ENCODE measurements at regions not wholly inside any gene's neighbourhood (a gene's known extent, or its start where the extent isn't known, plus 50 kb on each side); places are given as distances from the start of the nearest gene placed in this dataset.

- no peak for TF ChIP-seq POLR2A (IDR thresholded peaks at IDR 0.05)
- H3K27ac ChIP-seq, result no peak overlapping the region
- H3K9me3 ChIP-seq, result no peaks in the 10 kb centered on the region
- no peaks in the 10 kb centered on the region for H3K27me3 ChIP-seq
- H3K4me3 ChIP-seq, result no peak overlapping the region
- no CpG with 5 or more reads among the region's 16 CpGs for WGBS (ENCODE audit: insufficient coverage, low coverage, low lambda C conversion rate, missing lambda C conversion rate)
- H3K4me1 ChIP-seq, result no peaks in the 10 kb centered on the region
- intact Hi-C loops (cut with DNase I), result no loop called here
- ATAC-seq, result no peak
- no peaks in the 10 kb centered on the region for H3K36me3 ChIP-seq
- no peak for DNase-seq
These were observed 119.7 kb downstream of the PTPRS start for GRCh38 chr19:5220866-5221265.

- ATAC-seq (no peak), DNase-seq (no peak)
- no peaks in the 10 kb centered on the region for H3K4me1 ChIP-seq
- no peak overlapping the region for H3K4me3 ChIP-seq
- H3K27ac ChIP-seq, result no peak overlapping the region
- no peaks in the 10 kb centered on the region for H3K9me3 ChIP-seq
- intact Hi-C loops (cut with DNase I), result no loop called here
- no peak for TF ChIP-seq POLR2A (IDR thresholded peaks at IDR 0.05)
- TF ChIP-seq CTCF (IDR thresholded peaks at IDR 0.05), result no peak
- H3K36me3 ChIP-seq, result no peaks in the 10 kb centered on the region
- no peaks in the 10 kb centered on the region for H3K27me3 ChIP-seq
- 100% methylated on average over 1 of the region's 5 CpGs for WGBS (ENCODE audit: insufficient coverage, low coverage, low lambda C conversion rate, missing lambda C conversion rate)
These were observed 120.3 kb downstream of the PTPRS start for GRCh38 chr19:5220361-5220760.

- no peak for TF ChIP-seq POLR2A (IDR thresholded peaks at IDR 0.05)
- no peak for TF ChIP-seq CTCF (IDR thresholded peaks at IDR 0.05)
- no peaks in the 10 kb centered on the region for H3K27me3 ChIP-seq
- no peak overlapping the region for H3K27ac ChIP-seq
- no peaks in the 10 kb centered on the region for H3K9me3 ChIP-seq
- H3K4me3 ChIP-seq, result no peak overlapping the region
- DNase-seq (no peak), ATAC-seq (no peak)
- 96% methylated on average over 17 of the region's 27 CpGs for WGBS (ENCODE audit: insufficient coverage, low coverage, low lambda C conversion rate, missing lambda C conversion rate)
- H3K4me1 ChIP-seq, result no peaks in the 10 kb centered on the region
- no peaks in the 10 kb centered on the region for H3K36me3 ChIP-seq
- intact Hi-C loops (cut with DNase I), result no loop called here
These were observed 120.9 kb downstream of the PTPRS start for GRCh38 chr19:5219551-5220304.

- TF ChIP-seq CTCF (IDR thresholded peaks at IDR 0.05) (no peak), POLR2A (IDR thresholded peaks at IDR 0.05) (no peak)
- no peaks in the 10 kb centered on the region for H3K4me1 ChIP-seq
- no peaks in the 10 kb centered on the region for H3K9me3 ChIP-seq
- 93% methylated on average over 3 of the region's 8 CpGs for WGBS (ENCODE audit: insufficient coverage, low coverage, low lambda C conversion rate, missing lambda C conversion rate)
- no peak overlapping the region for H3K27ac ChIP-seq
- ATAC-seq, result no peak
- intact Hi-C loops (cut with DNase I), result no loop called here
- DNase-seq, result no peak
- no peaks in the 10 kb centered on the region for H3K36me3 ChIP-seq
- H3K4me3 ChIP-seq, result no peak overlapping the region
- H3K27me3 ChIP-seq, result no peaks in the 10 kb centered on the region
These were observed 121.6 kb downstream of the PTPRS start for GRCh38 chr19:5218963-5219530.

GRCh38 chr19:5218255-5218855, 122.3 kb downstream of the PTPRS start:
- H3K4me3 ChIP-seq, result no peak overlapping the region
- H3K36me3 ChIP-seq, result no peaks in the 10 kb centered on the region
- TF ChIP-seq POLR2A (IDR thresholded peaks at IDR 0.05), result no peak
- no peak for TF ChIP-seq CTCF (IDR thresholded peaks at IDR 0.05)
- intact Hi-C loops (cut with DNase I), result no loop called here
- no peak for ATAC-seq
- no peak for DNase-seq
- H3K27me3 ChIP-seq, result no peaks in the 10 kb centered on the region
- WGBS (ENCODE audit: insufficient coverage, low coverage, low lambda C conversion rate, missing lambda C conversion rate), result 95% methylated on average over 3 of the region's 12 CpGs
- no peaks in the 10 kb centered on the region for H3K4me1 ChIP-seq
- H3K27ac ChIP-seq, result no peak overlapping the region
- no peaks in the 10 kb centered on the region for H3K9me3 ChIP-seq

Measured in right lobe of liver (tissue), 6 donors.